Loucy (cell line): ENCODE measurements at regions not wholly inside any gene's neighbourhood (a gene's known extent, or its start where the extent isn't known, plus 50 kb on each side); places are given as distances from the start of the nearest gene placed in this dataset.
"Not testable (repeated sequence)": the region's sequence is repeated elsewhere in the genome, so short reads cannot be mapped to it uniquely, and the experiment has no call there.

Experiments used
- H2AFZ ChIP-seq: fragments of 200-600 bp; sonication (generic); 2 replicates; pipeline ENCODE4 v1.6.0; 2016; ENCODE audit warnings: antibody characterized with exemption, mild to moderate bottlenecking, low read length, moderate library complexity
- H3F3A ChIP-seq: fragments of 200-600 bp; 2 replicates; pipeline ENCODE4 v1.6.0; 2016; ENCODE audit warnings: antibody characterized with exemption, low read depth, mild to moderate bottlenecking
- H3K27me3 ChIP-seq: fragments of 200-600 bp; sonication (generic); 2 replicates; pipeline ENCODE4 v1.6.1; 2014; ENCODE audit warnings: low read length, mild to moderate bottlenecking; ENCODE audit not compliant: insufficient read depth, poor library complexity, severe bottlenecking
- H3K36me3 ChIP-seq: fragments of 200-600 bp; sonication (generic); 2 replicates; pipeline ENCODE4 v1.6.1; 2016; ENCODE audit warnings: low read length; ENCODE audit not compliant: insufficient read depth
- H3K4me1 ChIP-seq: fragments of 200-600 bp; sonication (generic); 2 replicates; pipeline ENCODE4 v1.5.1; 2014; ENCODE audit warnings: low read length, mild to moderate bottlenecking; ENCODE audit not compliant: insufficient read depth, poor library complexity, severe bottlenecking
- H3K4me2 ChIP-seq: fragments of 200-600 bp; sonication (generic); 2 replicates; pipeline ENCODE4 v1.6.0; 2014; ENCODE audit warnings: antibody characterized with exemption, low read length, low read depth, mild to moderate bottlenecking; ENCODE audit not compliant: poor library complexity, severe bottlenecking
- H3K4me3 ChIP-seq: fragments of 200-600 bp; sonication (generic); 2 replicates; pipeline ENCODE4 v1.5.1; 2014; ENCODE audit warnings: low read length, mild to moderate bottlenecking, mixed read lengths; ENCODE audit not compliant: poor library complexity, severe bottlenecking
- H3K79me2 ChIP-seq: fragments of 200-600 bp; sonication (generic); 2 replicates; pipeline ENCODE4 v1.6.1; 2014; ENCODE audit warnings: low read length; ENCODE audit not compliant: insufficient read depth
- H3K9ac ChIP-seq: fragments of 200-600 bp; sonication (generic); 2 replicates; pipeline ENCODE4 v1.6.0; 2014; ENCODE audit warnings: mild to moderate bottlenecking, low read depth, low read length, moderate library complexity; ENCODE audit not compliant: poor library complexity, severe bottlenecking
- H3K9me2 ChIP-seq: fragments of 200-600 bp; sonication (generic); replicated peaks from 2 replicates; pipeline ENCODE4 v1.6.1; 2016; ENCODE audit warnings: low read depth, low read length, mixed read lengths
- H3K9me3 ChIP-seq: fragments of 200-600 bp; sonication (generic); 2 replicates; pipeline ENCODE4 v1.6.1; 2014; ENCODE audit warnings: mild to moderate bottlenecking, antibody characterized with exemption, low read length, low read depth; ENCODE audit not compliant: insufficient read depth
- H4K20me1 ChIP-seq: fragments of 200-600 bp; sonication (generic); 2 replicates; pipeline ENCODE4 v1.6.0; 2014; ENCODE audit warnings: antibody characterized with exemption, low read length, mild to moderate bottlenecking; ENCODE audit not compliant: insufficient read depth, poor library complexity, severe bottlenecking
- CTCF ChIP-seq: fragments of 200-600 bp; sonication (generic); conservative IDR thresholded peaks from 2 replicates; pipeline ENCODE4 v1.5.1; 2014; ENCODE audit warnings: mild to moderate bottlenecking, antibody characterized with exemption, low read length
- EZH2phosphoT487 ChIP-seq: fragments of 200-600 bp; IDR thresholded peaks from 2 replicates; pipeline ENCODE4 v1.6.1; 2018; ENCODE audit warnings: antibody characterized with exemption, mild to moderate bottlenecking, moderate library complexity, borderline replicate concordance

DNA sequence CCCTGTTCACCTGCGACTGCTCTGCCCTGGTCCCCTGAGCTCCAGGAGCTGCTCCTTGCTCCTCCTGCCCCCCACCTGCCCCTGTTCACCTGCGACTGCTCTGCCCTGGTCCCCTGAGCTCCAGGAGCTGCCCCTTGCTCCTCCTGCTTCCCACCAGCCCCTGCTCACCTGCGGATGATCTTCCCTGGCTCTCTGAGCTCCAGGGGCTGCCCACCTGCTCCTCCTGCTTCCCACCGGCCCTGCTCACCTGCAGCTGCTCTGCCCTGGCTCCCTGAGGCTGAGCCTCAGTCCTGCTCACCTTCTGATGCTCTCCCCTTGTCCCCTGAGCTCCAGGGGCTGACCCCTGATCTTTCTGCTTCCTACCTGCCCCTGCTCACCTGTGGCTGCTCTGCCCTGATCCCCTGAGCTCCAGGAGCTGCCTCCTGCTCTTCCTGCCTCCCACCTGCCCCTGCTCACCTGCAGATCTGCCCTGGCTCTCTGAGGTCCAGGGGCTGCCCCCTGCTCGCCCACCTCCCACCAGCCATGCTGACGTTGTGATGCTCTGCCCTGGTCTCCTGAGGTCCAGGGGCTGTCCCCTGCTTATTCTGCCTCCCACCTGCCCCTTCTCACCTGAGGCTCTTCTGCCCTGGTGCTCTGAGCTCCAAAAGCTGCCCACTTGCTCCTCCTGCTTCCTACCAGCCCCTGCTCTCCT lies 219.2 kb downstream of the TMEM121 start:
- Histone ChIP-seq H3K4me1 (no peaks in the 10 kb centered on the region), H3K4me3 (no peak overlapping the region), H3K9me2 (no peaks in the 10 kb centered on the region), H3K27me3 (no peaks in the 10 kb centered on the region), H3K79me2 (no peaks in the 10 kb centered on the region), H2AFZ (no peak overlapping the region), H3K9me3 (no peaks in the 10 kb centered on the region), H3F3A (no peaks in the 10 kb centered on the region), H3K4me2 (no peak overlapping the region), H3K9ac (no peak overlapping the region), H4K20me1 (no peaks in the 10 kb centered on the region), H3K36me3 (no peaks in the 10 kb centered on the region)
- no peak for TF ChIP-seq EZH2phosphoT487
- no peak for TF ChIP-seq CTCF

- Histone ChIP-seq H4K20me1 (no peaks in the 10 kb centered on the region), H3K36me3 (no peaks in the 10 kb centered on the region), H3K4me3 (no peak overlapping the region), H3K9me2 (no peaks in the 10 kb centered on the region), H3K9me3 (no peaks in the 10 kb centered on the region), H3K4me1 (no peaks in the 10 kb centered on the region), H2AFZ (no peak overlapping the region), H3K9ac (no peak overlapping the region), H3F3A (no peaks in the 10 kb centered on the region), H3K27me3 (no peaks in the 10 kb centered on the region), H3K79me2 (no peaks in the 10 kb centered on the region), H3K4me2 (no peak overlapping the region)
- TF ChIP-seq EZH2phosphoT487 = no peak
- TF ChIP-seq CTCF = no peak
Measured at GRCh38 chr14:105746124-105746514, 219.7 kb downstream of the TMEM121 start.

GRCh38 chr14:105746800-105747502 lies 220.6 kb downstream of the TMEM121 start:
- H3K4me1 ChIP-seq, H4K20me1 ChIP-seq, H3K9ac ChIP-seq, H3K4me2 ChIP-seq, H3K9me3 ChIP-seq, H3K27me3 ChIP-seq, H3F3A ChIP-seq, H2AFZ ChIP-seq, H3K4me3 ChIP-seq, H3K79me2 ChIP-seq, H3K9me2 ChIP-seq, H3K36me3 ChIP-seq: not testable (repeated sequence)

DNA sequence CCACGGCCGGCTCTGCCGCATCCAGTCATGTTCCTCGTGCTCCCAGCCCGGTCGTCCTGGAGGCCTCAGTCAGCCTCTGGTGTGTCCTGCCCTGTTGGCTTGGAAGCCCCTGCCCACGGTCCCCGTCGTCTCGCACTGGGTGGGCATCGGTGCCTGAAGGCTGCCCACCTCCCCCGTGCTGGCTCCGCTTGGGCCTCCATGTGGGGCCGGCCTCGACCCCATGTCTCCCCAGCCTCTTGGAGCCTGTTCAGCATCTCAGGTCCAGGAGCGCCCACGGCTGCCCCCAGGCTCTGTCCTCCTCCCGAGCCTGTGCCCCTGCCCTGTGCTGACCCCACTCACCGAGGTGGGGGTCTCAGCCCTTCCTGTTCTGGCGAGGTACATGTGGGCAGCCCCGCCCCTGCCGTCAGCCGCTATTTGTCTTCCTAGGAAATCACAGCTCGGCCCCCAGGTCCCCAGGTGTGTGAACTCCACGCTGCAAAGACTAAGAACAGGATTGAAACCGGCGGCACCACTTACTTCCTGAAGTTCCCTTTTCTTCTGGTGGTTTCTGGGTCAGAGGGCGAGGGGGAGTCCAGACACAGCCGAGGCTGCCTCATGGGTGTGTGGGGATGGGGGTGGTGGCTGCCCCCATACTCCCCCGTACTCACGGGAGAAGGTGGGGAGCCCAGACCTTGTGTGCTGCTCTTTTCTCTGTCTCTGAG lies 221.3 kb downstream of the TMEM121 start:
- not testable (repeated sequence) for H3K4me1 ChIP-seq, H3F3A ChIP-seq, H2AFZ ChIP-seq, H3K9me2 ChIP-seq, H4K20me1 ChIP-seq, H3K9ac ChIP-seq, H3K4me3 ChIP-seq, H3K27me3 ChIP-seq, H3K9me3 ChIP-seq, H3K79me2 ChIP-seq, H3K4me2 ChIP-seq, H3K36me3 ChIP-seq
